Neutrophil (primary cell): ENCODE measurements at regions not wholly inside any gene's neighbourhood (a gene's known extent, or its start where the extent isn't known, plus 50 kb on each side); places are given as distances from the start of the nearest gene placed in this dataset.

Experiments
- H3K27ac ChIP-seq: fragments of 200-600 bp; sonication (generic); 2 replicates; pipeline ENCODE4 v1.5.1; 2016; ENCODE audit warnings: mild to moderate bottlenecking, moderate library complexity
- H3K27me3 ChIP-seq: fragments of 200-600 bp; sonication (generic); 2 replicates; pipeline ENCODE4 v1.6.0; 2016; ENCODE audit warnings: mild to moderate bottlenecking
- H3K36me3 ChIP-seq: fragments of 200-600 bp; sonication (generic); 2 replicates; pipeline ENCODE4 v1.5.1; 2017
- H3K4me1 ChIP-seq, 2 experiments: fragments of 200-600 bp in 1 of 2; sonication (generic) in 1 of 2; 1 replicate in 1 of 2; 2 replicates in 1 of 2; pipeline versions ENCODE4 v1.5.1 to v1.6.1; 2013 to 2016; ENCODE audit warnings: low read depth in 1 of 2, low read length in 1 of 2, mild to moderate bottlenecking in 1 of 2, moderate library complexity in 1 of 2; ENCODE audit not compliant: control insufficient read depth in 1 of 2, insufficient read depth in 1 of 2
- H3K4me3 ChIP-seq, 2 experiments: fragments of 200-600 bp in 1 of 2; sonication (generic) in 1 of 2; 1 replicate in 1 of 2; 2 replicates in 1 of 2; pipeline ENCODE4 v1.5.1; 2013 to 2016; ENCODE audit warnings: low read depth in 1 of 2, low read length in 1 of 2, mild to moderate bottlenecking in 1 of 2, moderate library complexity in 1 of 2
- H3K9me3 ChIP-seq: fragments of 200-600 bp; sonication (generic); 2 replicates; pipeline ENCODE4 v1.5.1; 2016
- CTCF ChIP-seq: fragments of 200-600 bp; sonication (generic); IDR thresholded peaks from 2 replicates; pipeline ENCODE4 v1.5.1; 2016; ENCODE audit warnings: antibody characterized with exemption

GRCh38 chr15:24748812-24749439, 73.4 kb downstream of the NPAP1 start:
- H3K4me1 ChIP-seq, result no peaks in the 10 kb centered on the region
- no peaks in the 10 kb centered on the region for H3K27me3 ChIP-seq
- no peak overlapping the region for H3K27ac ChIP-seq
- no peak for TF ChIP-seq CTCF
- H3K9me3 ChIP-seq, result no peaks in the 10 kb centered on the region
- no peaks in the 10 kb centered on the region for H3K36me3 ChIP-seq
- H3K4me3 ChIP-seq, result no peak overlapping the region

- Histone ChIP-seq H3K27ac (no peak overlapping the region), H3K9me3 (no peaks in the 10 kb centered on the region)
Observed at GRCh38 chr15:24752354-24752753, 76.8 kb downstream of the NPAP1 start.

GRCh38 chr15:24756101-24756500, 80.5 kb downstream of the NPAP1 start:
- Histone ChIP-seq H3K27me3 (no peaks in the 10 kb centered on the region), H3K4me1 (no peaks in the 10 kb centered on the region), H3K9me3 (no peaks in the 10 kb centered on the region), H3K27ac (no peak overlapping the region), H3K36me3 (no peaks in the 10 kb centered on the region), H3K4me3 (no peak overlapping the region)
- TF ChIP-seq CTCF, result no peak

More at GRCh38 chr15:24752354-24752753, 76.8 kb downstream of the NPAP1 start:
- Histone ChIP-seq H3K4me3 (no peak overlapping the region), H3K4me1 (no peaks in the 10 kb centered on the region), H3K27me3 (no peaks in the 10 kb centered on the region), H3K36me3 (no peaks in the 10 kb centered on the region)
- TF ChIP-seq CTCF, result no peak

GRCh38 chr15:24760066-24760465, 84.5 kb downstream of the NPAP1 start:
- H3K9me3 ChIP-seq, result no peaks in the 10 kb centered on the region
- no peaks in the 10 kb centered on the region for H3K27me3 ChIP-seq
- H3K27ac ChIP-seq, result no peak overlapping the region
- no peaks in the 10 kb centered on the region for H3K4me1 ChIP-seq
- no peak for TF ChIP-seq CTCF
- H3K4me3 ChIP-seq, result no peak overlapping the region
- no peaks in the 10 kb centered on the region for H3K36me3 ChIP-seq

GRCh38 chr15:24761704-24762302, 86.2 kb downstream of the NPAP1 start:
- Histone ChIP-seq H3K36me3 (no peaks in the 10 kb centered on the region), H3K4me3 (no peak overlapping the region), H3K4me1 (no peaks in the 10 kb centered on the region), H3K27me3 (no peaks in the 10 kb centered on the region), H3K9me3 (no peaks in the 10 kb centered on the region), H3K27ac (no peak overlapping the region)
- TF ChIP-seq CTCF, result no peak
